ENCODE measurements at regions not wholly inside any gene's neighbourhood (a gene's known extent, or its start where the extent isn't known, plus 50 kb on each side); places are given as distances from the start of the nearest gene placed in this dataset.

- no peak for TF ChIP-seq CTCF (conservative IDR thresholded peaks at IDR 0.05; ENCODE audit: low read depth, low read length)
- no peak for TF ChIP-seq EZH2 (IDR thresholded peaks at IDR 0.05; ENCODE audit: borderline replicate concordance, low read depth, low read length, poor library complexity, severe bottlenecking)
Measured at GRCh38 chr6:141878686-141879085, 254.0 kb upstream of the GJE1 start.

All from A673 (cell line).